OCI-LY3 (cell line): ENCODE measurements at regions not wholly inside any gene's neighbourhood (a gene's known extent, or its start where the extent isn't known, plus 50 kb on each side); places are given as distances from the start of the nearest gene placed in this dataset.

Experiments
- H2AFZ ChIP-seq: fragments of 200-600, 300-600 bp; shearing (Covaris generic); 2 replicates; pipeline ENCODE4 v1.6.0; 2014; ENCODE audit warnings: antibody characterized with exemption, low read depth, low read length
- H3K27ac ChIP-seq: fragments of 200-600, 300-600 bp; sonication (generic); 2 replicates; pipeline ENCODE4 v1.5.1; 2014; ENCODE audit warnings: mild to moderate bottlenecking, low read length, moderate library complexity, mixed read lengths
- H3K27me3 ChIP-seq: fragments of 200-600, 300-600 bp; sonication (generic); 2 replicates; pipeline ENCODE4 v1.6.1; 2014; ENCODE audit warnings: low read depth, low read length, mixed read lengths
- H3K36me3 ChIP-seq: fragments of 200-600, 300-600 bp; sonication (generic); replicated peaks from 2 replicates; pipeline ENCODE3; 2014; ENCODE audit warnings: low read depth, low read length, mixed read lengths
- H3K4me1 ChIP-seq: fragments of 300-600, 200-600 bp; sonication (generic); 2 replicates; pipeline ENCODE4 v1.6.1; 2014; ENCODE audit warnings: low read length, mixed read lengths
- H3K4me2 ChIP-seq: fragments of 200-600, 300-600 bp; sonication (generic); 2 replicates; pipeline ENCODE4 v1.6.1; 2014; ENCODE audit warnings: low read length, mixed read lengths
- H3K4me3 ChIP-seq: fragments of 300-600, 200-600 bp; sonication (generic); 2 replicates; pipeline ENCODE4 v1.5.1; 2014; ENCODE audit warnings: antibody characterized with exemption, mild to moderate bottlenecking, low read length, moderate library complexity
- H3K79me2 ChIP-seq: fragments of 300-600, 200-600 bp; shearing (Covaris generic); 2 replicates; pipeline ENCODE4 v1.6.1; 2014; ENCODE audit warnings: mild to moderate bottlenecking, low read length, mixed read lengths
- H3K9ac ChIP-seq: fragments of 300-600, 200-600 bp; shearing (Covaris generic); 2 replicates; pipeline ENCODE4 v1.6.0; 2014; ENCODE audit warnings: mild to moderate bottlenecking, low read length, moderate library complexity
- H3K9me3 ChIP-seq: fragments of 200-600, 300-600 bp; shearing (Covaris generic); 2 replicates; pipeline ENCODE4 v1.6.1; 2014; ENCODE audit warnings: low read length, mixed read lengths; ENCODE audit not compliant: insufficient read depth
- H4K20me1 ChIP-seq: fragments of 200-600, 300-600 bp; sonication (generic); 2 replicates; pipeline ENCODE4 v1.6.1; 2016; ENCODE audit warnings: low read length, mixed read lengths; ENCODE audit not compliant: insufficient read depth
- EZH2phosphoT487 ChIP-seq: fragments of 200-600 bp; shearing (Covaris generic); IDR thresholded peaks from 2 replicates; pipeline ENCODE4 v1.6.1; 2018; ENCODE audit warnings: antibody characterized with exemption, mixed run types, low read depth
- TF ChIP-seq, protein P1 (sequence below): fragments of 200-600, 300-600 bp; sonication (generic); IDR thresholded peaks from 2 replicates; pipeline ENCODE4 v1.5.1; 2014; ENCODE audit warnings: antibody characterized with exemption, low read length, low read depth

GRCh38 chr16:62939687-62940086, 903.4 kb upstream of the CDH8 start:
- no peaks in the 10 kb centered on the region for H3K4me1 ChIP-seq
- H3K27ac ChIP-seq, result no peak overlapping the region
- H2AFZ ChIP-seq, result no peak overlapping the region

GRCh38 chr16:62933929-62934328, 897.7 kb upstream of the CDH8 start:
- no peak for TF ChIP-seq EZH2phosphoT487
- TF ChIP-seq, protein P1, sequence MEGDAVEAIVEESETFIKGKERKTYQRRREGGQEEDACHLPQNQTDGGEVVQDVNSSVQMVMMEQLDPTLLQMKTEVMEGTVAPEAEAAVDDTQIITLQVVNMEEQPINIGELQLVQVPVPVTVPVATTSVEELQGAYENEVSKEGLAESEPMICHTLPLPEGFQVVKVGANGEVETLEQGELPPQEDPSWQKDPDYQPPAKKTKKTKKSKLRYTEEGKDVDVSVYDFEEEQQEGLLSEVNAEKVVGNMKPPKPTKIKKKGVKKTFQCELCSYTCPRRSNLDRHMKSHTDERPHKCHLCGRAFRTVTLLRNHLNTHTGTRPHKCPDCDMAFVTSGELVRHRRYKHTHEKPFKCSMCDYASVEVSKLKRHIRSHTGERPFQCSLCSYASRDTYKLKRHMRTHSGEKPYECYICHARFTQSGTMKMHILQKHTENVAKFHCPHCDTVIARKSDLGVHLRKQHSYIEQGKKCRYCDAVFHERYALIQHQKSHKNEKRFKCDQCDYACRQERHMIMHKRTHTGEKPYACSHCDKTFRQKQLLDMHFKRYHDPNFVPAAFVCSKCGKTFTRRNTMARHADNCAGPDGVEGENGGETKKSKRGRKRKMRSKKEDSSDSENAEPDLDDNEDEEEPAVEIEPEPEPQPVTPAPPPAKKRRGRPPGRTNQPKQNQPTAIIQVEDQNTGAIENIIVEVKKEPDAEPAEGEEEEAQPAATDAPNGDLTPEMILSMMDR, result no peak
- H3K9me3 ChIP-seq, result no peaks in the 10 kb centered on the region
- no peak overlapping the region for H3K9ac ChIP-seq
- no peak overlapping the region for H3K4me2 ChIP-seq
- H4K20me1 ChIP-seq, result no peaks in the 10 kb centered on the region
- H3K79me2 ChIP-seq, result no peaks in the 10 kb centered on the region
- H3K27me3 ChIP-seq, result no peaks in the 10 kb centered on the region
- no peak overlapping the region for H2AFZ ChIP-seq
- no peak overlapping the region for H3K4me3 ChIP-seq
- no peaks in the 10 kb centered on the region for H3K4me1 ChIP-seq
- H3K27ac ChIP-seq, result no peak overlapping the region
- H3K36me3 ChIP-seq, result no peaks in the 10 kb centered on the region

More at GRCh38 chr16:62939687-62940086, 903.4 kb upstream of the CDH8 start:
- TF ChIP-seq, protein P1, result no peak
- TF ChIP-seq EZH2phosphoT487, result no peak
- Histone ChIP-seq H3K27me3 (peaks cover 6% of the 10 kb centered on the region; the same call in 1 of the 2 replicates), H4K20me1 (no peaks in the 10 kb centered on the region), H3K79me2 (no peaks in the 10 kb centered on the region), H3K9me3 (no peaks in the 10 kb centered on the region), H3K4me2 (no peak overlapping the region), H3K36me3 (no peaks in the 10 kb centered on the region), H3K9ac (no peak overlapping the region), H3K4me3 (no peak overlapping the region)

DNA sequence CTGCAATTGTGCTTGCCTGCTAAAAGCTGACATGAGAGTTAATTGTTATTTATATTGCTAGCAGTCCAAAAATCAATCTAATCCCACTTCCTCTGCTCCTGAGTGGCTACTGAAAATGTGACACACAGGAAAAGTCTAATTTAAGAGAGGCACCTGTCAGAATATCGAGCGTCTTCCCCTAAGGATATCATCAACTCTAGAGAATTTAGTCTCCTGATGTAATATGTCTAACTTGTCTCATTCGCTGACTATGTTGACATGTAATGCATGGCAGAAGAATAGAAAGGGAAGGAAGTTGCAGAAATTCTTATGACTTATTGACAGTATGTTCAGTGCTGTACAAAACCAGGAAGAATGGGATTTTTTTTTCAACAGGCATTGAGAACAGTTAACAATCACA, 893.4 kb upstream of the CDH8 start:
- H3K27me3 ChIP-seq, result no peaks in the 10 kb centered on the region

GRCh38 chr16:62927122-62927521, 890.9 kb upstream of the CDH8 start:
- no peaks in the 10 kb centered on the region for H4K20me1 ChIP-seq
- H3K79me2 ChIP-seq, result no peaks in the 10 kb centered on the region
- TF ChIP-seq EZH2phosphoT487, result no peak
- TF ChIP-seq, protein P1, result no peak
- H3K27ac ChIP-seq, result no peak overlapping the region
- no peaks in the 10 kb centered on the region for H3K36me3 ChIP-seq
- no peak overlapping the region for H2AFZ ChIP-seq
- H3K4me3 ChIP-seq, result no peak overlapping the region
- no peak overlapping the region for H3K4me2 ChIP-seq
- no peaks in the 10 kb centered on the region for H3K9me3 ChIP-seq
- H3K27me3 ChIP-seq, result no peaks in the 10 kb centered on the region
- H3K4me1 ChIP-seq, result no peaks in the 10 kb centered on the region
- no peak overlapping the region for H3K9ac ChIP-seq

More for the DNA sequence above, 893.4 kb upstream of the CDH8 start:
- H4K20me1 ChIP-seq, result no peaks in the 10 kb centered on the region
- no peaks in the 10 kb centered on the region for H3K79me2 ChIP-seq
- no peak overlapping the region for H3K9ac ChIP-seq
- H3K9me3 ChIP-seq, result no peaks in the 10 kb centered on the region
- H3K4me1 ChIP-seq, result no peaks in the 10 kb centered on the region
- H3K4me2 ChIP-seq, result no peak overlapping the region
- H3K36me3 ChIP-seq, result no peaks in the 10 kb centered on the region
- TF ChIP-seq EZH2phosphoT487, result no peak
- TF ChIP-seq, protein P1, result no peak
- no peak overlapping the region for H3K27ac ChIP-seq
- H3K4me3 ChIP-seq, result no peak overlapping the region
- no peak overlapping the region for H2AFZ ChIP-seq
